Stimulated activated CD8-positive, alpha-beta memory T cell treated with anti-CD3 and anti-CD28 coated beads, Interleukin-7, amount 100 ng/mL, for 24 hours (primary cell): ENCODE measurements at regions not wholly inside any gene's neighbourhood (a gene's known extent, or its start where the extent isn't known, plus 50 kb on each side); places are given as distances from the start of the nearest gene placed in this dataset.

ENCODE experiments used
- DNase-seq: peaks from one replicate; pipeline ENCODE4 v3.0.0-alpha.2; 2020; ENCODE audit warnings: low read depth

DNA sequence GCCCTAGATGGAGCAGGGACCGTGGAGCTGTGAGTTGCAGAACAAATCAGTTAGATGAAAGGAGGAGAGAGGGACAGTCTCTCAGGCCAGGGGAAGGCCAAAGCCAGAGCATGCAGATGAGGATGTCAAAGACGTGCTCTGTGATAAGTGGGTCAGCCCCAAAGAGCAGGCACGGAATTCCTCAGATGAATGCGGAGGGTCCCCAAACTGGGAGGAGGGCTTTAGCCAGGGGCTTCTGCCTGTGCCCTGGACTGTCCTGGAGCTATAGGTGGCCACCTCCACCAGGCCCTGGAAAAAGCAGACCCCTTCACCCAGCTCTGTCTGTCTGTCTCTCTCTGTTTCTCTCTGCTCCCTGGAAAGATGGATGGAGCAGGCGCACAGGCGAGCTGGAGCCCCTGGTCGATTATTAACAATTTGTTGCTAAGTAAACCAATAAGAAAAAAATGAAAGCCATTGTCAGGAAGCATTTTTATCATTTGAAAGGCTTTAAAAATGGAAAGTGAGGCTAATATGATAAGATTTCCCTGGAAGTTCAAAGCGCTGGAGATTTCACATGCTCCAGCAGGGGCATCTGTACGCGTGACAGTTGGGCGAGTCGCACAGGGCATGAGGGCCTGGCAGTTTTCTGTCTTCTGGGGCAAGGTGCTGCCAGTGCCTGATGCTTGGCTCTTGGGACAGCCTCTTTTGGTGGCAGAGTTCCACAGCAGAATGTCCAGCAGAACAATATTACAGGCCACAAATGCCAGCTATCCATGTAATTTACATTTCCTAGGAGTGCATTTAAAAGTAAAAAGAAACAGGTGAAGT lies 241.0 kb downstream of the GLI2 start:
- no peak for DNase-seq

DNA sequence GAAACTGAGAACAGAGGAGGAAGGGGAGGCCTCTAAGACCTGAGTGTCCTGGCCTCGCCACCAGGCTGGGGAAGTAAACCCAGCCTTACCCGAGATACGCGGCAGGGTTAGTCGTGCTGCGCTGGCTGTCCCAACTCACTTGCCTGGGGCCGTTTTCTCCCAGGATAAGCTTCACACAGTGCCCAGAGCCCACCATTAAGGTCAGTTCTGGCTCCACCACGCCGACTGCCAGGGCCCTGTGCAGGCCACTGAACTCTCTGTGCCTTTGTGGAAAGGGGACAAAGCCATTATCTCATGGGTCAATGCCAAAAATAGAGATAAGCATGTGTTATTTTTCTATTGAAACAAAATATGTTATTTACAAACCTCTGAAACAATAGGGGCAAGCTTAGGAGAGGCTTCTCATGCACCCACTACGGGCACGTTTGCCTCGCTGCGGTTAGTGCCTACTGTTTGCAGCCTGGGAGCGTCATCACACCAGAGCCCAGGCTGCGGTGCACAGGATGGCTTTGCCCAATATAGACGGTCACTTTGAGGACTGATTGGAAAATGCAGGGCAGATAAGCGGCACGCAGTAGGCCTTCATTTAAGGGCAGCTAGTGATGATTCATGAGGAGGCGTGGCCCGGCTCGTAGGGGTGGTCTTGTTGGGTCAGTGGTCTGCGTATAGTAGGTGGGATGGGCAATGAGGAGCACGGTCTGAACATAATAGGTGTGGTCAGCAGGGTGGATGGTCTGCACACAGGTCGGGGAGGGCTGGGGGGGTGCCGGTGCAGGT lies 242.1 kb downstream of the GLI2 start:
- no peak for DNase-seq

DNA sequence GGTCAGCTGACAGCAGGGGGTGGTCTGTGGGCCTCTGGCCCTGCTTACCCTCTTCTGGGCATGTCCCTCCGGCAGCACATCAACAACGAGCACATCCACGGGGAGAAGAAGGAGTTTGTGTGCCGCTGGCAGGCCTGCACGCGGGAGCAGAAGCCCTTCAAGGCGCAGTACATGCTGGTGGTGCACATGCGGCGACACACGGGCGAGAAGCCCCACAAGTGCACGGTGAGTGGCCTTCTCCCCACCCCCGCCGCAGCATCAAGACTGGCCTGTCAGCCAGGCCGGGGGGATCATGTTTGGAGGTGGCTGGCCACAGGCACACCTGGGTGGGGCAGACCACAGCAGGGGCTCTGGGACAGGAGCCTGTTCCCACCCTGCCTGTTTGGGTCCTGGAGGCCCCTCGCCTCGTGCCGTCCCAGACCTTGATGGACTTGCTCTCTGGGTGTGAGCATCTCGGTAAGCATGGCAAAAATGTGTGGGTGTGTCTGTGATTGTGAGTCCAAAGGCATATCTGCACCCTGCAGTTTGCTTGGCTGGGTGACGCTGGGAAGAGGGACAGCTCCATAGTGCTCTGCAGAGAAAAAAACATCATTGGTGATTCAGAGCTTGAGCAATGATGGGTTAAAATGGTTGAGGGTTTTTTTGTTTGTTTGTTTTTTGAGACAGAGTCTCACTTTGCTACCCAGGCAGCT lies 242.8 kb downstream of the GLI2 start:
- no peak for DNase-seq

DNA sequence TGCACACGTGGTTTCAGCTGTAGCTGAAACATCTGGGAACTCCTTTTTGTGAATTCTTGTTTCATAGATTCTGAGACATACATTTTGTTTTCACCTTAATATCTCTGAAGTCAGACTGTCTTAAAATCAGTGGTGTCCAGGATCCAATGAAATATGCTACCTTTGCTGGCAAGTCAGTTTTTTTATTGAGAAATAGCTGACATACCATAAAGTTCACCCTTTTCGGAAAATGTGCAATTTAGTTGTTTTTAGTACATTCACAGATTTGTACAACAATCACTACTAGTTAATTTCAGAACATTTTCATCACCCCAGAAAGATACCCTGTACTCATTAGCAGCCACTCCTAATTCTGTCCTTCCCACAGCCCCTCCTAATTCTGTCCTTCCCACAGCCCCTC lies 243.7 kb downstream of the GLI2 start:
- no peak for DNase-seq

DNA sequence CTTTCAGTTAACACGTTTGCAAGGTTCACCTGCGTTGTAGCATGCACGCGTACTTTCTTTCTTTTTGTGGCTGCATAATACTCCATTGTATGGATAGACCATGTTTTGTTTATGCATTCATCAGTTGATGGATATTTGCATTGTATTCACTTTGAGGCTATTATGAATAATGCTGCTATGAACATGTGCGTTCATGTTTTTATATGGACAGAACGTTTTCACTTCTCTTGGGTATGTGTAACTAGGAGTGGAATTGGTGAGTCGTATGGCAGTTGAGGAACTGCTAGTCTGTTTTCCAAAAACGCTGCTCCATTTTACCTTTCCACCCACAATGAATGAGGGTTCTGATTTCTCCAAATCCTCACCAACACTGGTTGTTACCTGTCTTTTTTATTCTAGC lies 244.3 kb downstream of the GLI2 start:
- no peak for DNase-seq

DNA sequence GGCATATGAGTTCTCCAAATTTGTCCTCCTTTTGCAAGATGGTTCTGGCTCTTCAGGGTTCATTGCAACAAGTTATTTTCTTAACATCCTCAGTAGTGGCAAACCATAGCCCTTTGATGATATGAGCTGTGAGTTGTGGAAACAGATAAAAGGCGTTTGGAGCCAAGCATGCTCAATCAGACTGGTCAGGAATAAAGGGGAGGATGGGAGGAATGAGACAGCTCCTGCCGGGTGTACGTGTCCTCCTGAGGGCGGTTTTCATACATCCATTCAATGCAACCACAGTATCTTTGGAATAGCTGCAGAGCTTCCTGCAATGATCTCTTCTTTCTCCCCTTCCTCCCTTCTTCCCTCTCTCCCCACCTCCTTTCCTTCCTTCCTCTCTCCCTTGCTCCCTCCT lies 245.8 kb downstream of the GLI2 start:
- DNase-seq, result no peak

DNA sequence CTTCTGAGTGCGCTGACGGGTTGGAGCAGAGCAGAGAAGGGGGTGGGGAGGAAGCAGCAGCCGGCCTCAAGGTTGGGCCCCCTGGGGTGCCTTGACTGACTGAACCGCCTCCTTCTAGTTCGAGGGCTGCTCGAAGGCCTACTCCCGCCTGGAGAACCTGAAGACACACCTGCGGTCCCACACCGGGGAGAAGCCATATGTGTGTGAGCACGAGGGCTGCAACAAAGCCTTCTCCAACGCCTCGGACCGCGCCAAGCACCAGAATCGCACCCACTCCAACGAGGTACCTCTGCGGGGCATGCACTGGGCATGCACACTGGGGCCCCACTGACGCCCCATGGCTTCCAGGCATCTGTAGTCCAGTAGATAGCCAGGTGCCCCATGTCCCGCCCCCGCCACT lies 246.9 kb downstream of the GLI2 start:
- no peak for DNase-seq

DNA sequence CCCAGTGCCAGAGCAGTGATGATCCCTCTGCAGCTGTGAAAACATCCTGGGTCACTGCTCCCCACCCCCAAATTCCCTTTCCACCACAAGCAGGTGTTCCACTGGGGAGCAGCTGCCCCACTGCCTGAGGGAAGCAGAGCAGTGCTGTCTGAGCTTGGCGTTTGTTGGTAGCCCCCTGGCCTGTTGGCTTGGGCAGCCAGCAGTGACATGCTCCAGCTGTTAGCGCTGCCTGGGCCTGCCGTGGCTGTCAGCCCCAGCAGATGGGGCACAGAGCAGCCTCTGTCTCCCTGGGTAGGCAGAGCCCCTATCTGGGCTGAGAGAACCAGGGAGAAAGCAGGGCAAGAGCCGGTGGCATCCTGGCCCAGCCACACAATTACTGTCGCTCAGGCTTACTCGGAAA lies 247.7 kb downstream of the GLI2 start:
- no peak for DNase-seq

DNA sequence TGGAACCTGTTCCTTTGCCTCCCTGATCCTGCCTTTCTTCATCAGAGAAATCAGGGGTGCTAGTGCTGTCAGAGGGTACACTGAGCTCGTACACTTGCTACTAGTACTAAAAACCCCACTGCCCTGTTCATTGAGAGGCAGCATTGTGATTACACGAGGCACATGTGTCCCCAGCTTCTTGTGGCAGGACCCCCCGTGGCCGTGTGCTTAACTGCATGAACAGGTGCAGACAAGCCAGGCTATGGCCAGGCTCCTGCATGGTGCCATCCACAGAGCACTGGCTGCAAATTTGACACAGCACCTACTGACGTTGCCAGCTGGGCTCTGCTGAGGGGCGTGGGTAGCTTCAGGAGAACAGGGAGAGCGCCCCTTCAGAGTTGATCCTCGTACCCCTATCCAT lies 248.4 kb downstream of the GLI2 start:
- no peak for DNase-seq

DNA sequence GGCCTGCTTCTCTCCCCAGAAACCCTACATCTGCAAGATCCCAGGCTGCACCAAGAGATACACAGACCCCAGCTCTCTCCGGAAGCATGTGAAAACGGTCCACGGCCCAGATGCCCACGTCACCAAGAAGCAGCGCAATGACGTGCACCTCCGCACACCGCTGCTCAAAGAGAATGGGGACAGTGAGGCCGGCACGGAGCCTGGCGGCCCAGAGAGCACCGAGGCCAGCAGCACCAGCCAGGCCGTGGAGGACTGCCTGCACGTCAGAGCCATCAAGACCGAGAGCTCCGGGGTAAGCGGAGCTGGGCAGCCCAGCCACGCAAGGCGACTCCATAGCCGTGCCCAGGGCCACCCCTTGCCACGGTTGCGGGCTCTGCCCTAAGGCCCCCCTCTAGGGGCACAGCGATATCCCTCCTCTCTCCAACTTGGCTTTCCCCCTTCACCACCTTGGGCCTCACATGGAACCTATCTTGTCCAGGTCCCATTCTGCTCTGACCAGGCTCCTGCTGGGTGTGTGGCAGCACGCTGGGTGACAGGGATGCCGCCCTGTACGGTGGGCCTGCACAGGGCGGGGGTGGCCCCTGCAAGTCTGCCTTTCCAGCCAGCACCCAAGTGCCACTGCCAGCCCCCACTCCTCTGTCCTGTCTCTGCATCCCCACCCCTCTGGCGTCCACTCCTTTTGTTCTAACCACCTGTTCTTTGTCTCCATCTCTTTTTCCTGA lies 248.9 kb downstream of the GLI2 start:
- DNase-seq, result no peak

DNA sequence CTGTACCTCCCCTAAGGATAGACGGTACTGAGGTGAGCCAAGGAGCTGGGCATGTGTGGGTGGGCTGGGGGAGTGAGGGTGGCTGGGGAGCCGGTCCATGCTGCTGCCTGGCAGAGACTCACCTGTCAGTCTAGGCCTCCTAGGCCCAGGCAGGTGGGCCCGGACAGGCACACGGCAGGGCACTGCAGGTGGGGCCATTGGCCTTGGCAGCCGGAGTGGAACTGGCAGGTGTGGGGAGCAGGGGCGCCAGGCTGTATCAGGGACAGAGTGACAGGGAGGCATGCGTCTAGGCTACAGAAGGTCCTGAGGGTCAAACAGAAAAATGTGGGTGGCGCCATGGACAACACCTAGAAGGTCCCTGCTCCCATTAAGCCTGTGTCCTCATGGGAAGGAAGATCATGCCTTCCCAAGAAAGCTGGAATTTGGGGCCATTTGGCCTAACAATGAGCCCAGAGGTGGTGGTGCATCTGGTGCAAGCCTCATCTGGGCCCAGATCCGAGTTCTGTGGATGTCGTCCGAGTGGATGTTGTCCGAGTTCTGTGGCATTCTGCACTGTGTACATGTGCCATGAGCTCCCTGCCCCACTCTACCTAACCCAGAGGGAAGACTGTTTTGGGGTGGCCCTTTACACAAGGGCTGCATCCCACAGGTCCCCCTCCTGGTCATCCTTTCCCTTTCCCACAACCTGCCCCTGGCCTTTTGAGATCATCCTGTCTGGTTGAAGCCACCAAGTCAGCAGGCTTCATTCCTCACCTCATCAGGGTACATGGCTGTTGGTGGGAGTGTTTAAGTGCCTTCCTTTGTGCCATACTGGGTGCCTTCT lies 249.7 kb downstream of the GLI2 start:
- no peak for DNase-seq

DNA sequence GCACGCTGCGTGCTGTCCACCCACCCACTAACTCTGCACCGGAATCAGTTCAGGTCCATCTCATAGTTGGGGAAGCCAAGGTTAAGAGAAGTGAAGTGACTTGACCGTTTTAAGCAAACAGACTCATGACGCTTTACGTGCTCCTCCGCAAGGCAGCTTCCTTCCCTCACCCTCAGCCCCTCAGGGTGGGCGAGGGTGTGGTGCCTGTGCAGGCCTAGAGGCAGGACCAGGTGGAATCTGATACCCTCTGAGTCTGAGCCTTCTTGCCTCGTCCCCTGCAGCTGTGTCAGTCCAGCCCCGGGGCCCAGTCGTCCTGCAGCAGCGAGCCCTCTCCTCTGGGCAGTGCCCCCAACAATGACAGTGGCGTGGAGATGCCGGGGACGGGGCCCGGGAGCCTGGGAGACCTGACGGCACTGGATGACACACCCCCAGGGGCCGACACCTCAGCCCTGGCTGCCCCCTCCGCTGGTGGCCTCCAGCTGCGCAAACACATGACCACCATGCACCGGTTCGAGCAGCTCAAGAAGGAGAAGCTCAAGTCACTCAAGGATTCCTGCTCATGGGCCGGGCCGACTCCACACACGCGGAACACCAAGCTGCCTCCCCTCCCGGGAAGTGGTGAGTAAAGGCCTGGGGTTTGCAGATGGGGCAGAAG lies 250.5 kb downstream of the GLI2 start:
- DNase-seq, result no peak

DNA sequence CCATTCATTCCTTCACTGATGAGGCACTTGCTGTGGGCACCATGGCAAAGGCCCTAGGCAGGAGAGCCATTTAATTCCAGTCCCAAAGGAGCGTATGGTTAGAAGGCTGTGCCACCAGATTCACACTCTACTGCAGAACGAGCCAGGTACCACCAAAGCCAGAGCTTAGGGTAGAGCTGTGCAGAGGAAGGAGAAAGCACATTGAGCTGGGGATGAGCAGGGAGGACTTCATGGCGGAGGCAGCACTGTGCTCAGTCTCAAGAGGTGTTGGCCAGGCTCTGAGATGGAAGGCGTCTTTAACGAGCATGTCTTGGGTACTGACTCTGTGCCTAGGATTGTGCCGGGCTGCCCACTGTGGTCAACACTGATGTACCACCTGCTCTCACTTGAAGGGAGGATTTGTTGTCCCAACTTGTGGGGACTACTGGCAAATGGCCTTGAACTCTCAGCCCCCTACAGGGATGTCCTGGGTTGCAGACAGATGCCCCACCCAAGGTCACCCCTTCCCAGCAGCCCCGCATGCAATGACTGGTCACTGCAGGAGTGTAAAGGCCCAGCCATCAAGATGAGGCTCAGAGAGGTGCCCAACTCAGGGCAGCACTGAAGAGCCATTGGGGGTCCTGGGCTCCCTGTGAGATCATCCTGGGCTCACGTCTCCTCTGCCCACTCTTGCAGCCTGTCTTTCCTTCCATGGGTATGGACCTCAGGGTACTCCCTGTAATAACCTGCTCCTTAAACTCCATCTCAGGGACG lies 251.4 kb downstream of the GLI2 start:
- DNase-seq, result no peak

DNA sequence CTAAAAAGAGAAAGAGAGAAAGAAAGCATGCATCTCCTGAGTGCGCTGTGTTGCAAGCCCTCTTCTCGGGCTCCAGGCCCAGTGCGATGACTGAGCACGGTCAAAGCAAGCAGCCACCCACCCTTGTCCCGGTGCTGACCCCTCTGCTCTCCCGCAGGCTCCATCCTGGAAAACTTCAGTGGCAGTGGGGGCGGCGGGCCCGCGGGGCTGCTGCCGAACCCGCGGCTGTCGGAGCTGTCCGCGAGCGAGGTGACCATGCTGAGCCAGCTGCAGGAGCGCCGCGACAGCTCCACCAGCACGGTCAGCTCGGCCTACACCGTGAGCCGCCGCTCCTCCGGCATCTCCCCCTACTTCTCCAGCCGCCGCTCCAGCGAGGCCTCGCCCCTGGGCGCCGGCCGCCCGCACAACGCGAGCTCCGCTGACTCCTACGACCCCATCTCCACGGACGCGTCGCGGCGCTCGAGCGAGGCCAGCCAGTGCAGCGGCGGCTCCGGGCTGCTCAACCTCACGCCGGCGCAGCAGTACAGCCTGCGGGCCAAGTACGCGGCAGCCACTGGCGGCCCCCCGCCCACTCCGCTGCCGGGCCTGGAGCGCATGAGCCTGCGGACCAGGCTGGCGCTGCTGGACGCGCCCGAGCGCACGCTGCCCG lies 252.5 kb downstream of the GLI2 start:
- no peak for DNase-seq

DNA sequence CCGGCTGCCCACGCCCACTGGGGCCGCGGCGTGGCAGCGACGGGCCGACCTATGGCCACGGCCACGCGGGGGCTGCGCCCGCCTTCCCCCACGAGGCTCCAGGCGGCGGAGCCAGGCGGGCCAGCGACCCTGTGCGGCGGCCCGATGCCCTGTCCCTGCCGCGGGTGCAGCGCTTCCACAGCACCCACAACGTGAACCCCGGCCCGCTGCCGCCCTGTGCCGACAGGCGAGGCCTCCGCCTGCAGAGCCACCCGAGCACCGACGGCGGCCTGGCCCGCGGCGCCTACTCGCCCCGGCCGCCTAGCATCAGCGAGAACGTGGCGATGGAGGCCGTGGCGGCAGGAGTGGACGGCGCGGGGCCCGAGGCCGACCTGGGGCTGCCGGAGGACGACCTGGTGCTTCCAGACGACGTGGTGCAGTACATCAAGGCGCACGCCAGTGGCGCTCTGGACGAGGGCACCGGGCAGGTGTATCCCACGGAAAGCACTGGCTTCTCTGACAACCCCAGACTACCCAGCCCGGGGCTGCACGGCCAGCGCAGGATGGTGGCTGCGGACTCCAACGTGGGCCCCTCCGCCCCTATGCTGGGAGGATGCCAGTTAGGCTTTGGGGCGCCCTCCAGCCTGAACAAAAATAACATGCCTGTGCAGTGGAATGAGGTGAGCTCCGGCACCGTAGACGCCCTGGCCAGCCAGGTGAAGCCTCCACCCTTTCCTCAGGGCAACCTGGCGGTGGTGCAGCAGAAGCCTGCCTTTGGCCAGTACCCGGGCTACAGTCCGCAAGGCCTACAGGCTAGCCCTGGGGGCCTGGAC lies 253.2 kb downstream of the GLI2 start:
- no peak for DNase-seq

DNA sequence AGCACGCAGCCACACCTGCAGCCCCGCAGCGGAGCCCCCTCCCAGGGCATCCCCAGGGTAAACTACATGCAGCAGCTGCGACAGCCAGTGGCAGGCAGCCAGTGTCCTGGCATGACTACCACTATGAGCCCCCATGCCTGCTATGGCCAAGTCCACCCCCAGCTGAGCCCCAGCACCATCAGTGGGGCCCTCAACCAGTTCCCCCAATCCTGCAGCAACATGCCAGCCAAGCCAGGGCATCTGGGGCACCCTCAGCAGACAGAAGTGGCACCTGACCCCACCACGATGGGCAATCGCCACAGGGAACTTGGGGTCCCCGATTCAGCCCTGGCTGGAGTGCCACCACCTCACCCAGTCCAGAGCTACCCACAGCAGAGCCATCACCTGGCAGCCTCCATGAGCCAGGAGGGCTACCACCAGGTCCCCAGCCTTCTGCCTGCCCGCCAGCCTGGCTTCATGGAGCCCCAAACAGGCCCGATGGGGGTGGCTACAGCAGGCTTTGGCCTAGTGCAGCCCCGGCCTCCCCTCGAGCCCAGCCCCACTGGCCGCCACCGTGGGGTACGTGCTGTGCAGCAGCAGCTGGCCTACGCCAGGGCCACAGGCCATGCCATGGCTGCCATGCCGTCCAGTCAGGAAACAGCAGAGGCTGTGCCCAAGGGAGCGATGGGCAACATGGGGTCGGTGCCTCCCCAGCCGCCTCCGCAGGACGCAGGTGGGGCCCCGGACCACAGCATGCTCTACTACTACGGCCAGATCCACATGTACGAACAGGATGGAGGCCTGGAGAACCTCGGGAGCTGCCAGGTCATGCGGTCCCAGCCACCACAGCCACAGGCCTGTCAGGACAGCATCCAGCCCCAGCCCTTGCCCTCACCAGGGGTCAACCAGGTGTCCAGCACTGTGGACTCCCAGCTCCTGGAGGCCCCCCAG lies 254.1 kb downstream of the GLI2 start:
- no peak for DNase-seq

DNA sequence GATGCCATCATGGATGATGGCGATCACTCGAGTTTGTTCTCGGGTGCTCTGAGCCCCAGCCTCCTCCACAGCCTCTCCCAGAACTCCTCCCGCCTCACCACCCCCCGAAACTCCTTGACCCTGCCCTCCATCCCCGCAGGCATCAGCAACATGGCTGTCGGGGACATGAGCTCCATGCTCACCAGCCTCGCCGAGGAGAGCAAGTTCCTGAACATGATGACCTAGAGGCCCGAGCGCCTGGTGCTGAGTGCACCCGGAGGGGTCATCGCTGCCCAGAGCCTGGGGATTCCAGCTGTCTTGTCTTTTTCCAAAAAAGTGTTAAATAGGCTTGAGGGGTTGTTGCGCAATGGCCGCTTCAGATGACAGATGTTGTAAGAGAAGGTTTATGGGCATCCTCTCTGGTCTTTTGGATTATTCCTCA lies 254.8 kb downstream of the GLI2 start:
- DNase-seq, result no peak

DNA sequence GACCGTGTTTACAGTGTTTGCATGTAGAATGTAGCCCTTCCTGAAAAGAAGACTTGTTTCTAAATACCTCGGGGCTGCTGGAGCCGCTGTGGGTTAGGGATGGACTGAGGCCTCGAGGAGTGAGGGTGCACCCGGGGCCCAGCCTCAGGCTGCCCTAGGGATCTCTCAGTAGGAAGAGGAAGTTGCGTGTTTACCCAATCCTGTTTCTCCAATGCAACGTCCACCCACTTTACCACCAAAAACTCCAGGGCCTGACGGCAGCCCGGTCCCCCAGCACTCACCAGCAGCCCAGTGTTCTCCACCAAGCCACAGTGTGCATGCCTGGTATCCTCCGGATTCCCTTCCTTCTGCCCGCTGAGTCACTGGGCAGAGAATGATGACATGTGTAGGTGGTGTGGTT lies 255.8 kb downstream of the GLI2 start:
- DNase-seq, result no peak
